Erythroblast (primary cell): ENCODE measurements at regions not wholly inside any gene's neighbourhood (a gene's known extent, or its start where the extent isn't known, plus 50 kb on each side); places are given as distances from the start of the nearest gene placed in this dataset.

ENCODE experiments used
- GATA1 ChIP-seq: IDR thresholded peaks from 2 replicates; pipeline ENCODE4 v1.6.1; 2011; ENCODE audit warnings: low read depth, mild to moderate bottlenecking, control low read depth, low read length, moderate library complexity
- POLR2A ChIP-seq: IDR thresholded peaks from 2 replicates; pipeline ENCODE4 v1.6.1; 2011; ENCODE audit warnings: mild to moderate bottlenecking, low read length

DNA sequence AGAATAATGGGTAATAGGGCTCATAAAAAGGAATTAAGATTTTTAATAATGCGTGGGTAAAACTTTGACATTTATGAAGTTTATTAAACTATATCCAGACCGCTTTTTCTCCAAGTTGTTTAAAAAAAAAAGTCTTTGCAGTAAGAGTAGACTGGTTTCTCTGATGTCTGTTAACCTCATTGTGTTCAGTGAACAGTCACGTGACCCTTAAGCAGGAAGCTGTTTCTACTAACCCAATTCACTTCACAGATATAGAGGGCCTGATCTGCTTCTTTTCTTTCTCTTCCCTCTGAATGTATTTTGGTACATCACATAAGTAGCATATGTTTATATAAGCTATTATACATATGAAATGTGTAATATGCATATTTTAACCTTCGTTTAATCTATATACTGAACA is 1011.3 kb upstream of the CELF4 start:
- no peak for TF ChIP-seq POLR2A
- no peak for TF ChIP-seq GATA1
